Tibial nerve (tissue), 4 donors: ENCODE measurements at regions not wholly inside any gene's neighbourhood (a gene's known extent, or its start where the extent isn't known, plus 50 kb on each side); places are given as distances from the start of the nearest gene placed in this dataset.
"Not testable (repeated sequence)": the region's sequence is repeated elsewhere in the genome, so short reads cannot be mapped to it uniquely, and the experiment has no call there.

Experiments
- DNase-seq, 2 donors: peaks; one replicate each; pipeline ENCODE4 v3.0.0-alpha.2; 2019; ENCODE audit warnings: low spot score in 2 of 2
- H3K27ac ChIP-seq, 4 donors: fragments of 200-600 bp; sonication (generic) in 3 of 4; one replicate each; pipeline ENCODE4 v1.5.1; 2017 to 2019; ENCODE audit warnings: mild to moderate bottlenecking in 1 of 4
- H3K27me3 ChIP-seq, 2 donors: fragments of 200-600 bp; sonication (generic) in 1 of 2; one replicate each; pipeline versions ENCODE4 v1.5.1 to v1.6.0; 2017 to 2019
- H3K36me3 ChIP-seq, 3 donors: fragments of 200-600 bp; sonication (generic); one replicate each; pipeline ENCODE4 v1.5.1; 2018 to 2019
- H3K4me1 ChIP-seq, 4 donors: fragments of 200-600 bp; sonication (generic) in 3 of 4; one replicate each; pipeline ENCODE4 v1.5.1; 2017 to 2019
- H3K4me3 ChIP-seq, 4 donors: fragments of 200-600 bp; sonication (generic) in 3 of 4; one replicate each; pipeline ENCODE4 v1.5.1; 2017 to 2019; ENCODE audit warnings: mild to moderate bottlenecking in 1 of 4, moderate library complexity in 1 of 4
- H3K9me3 ChIP-seq, 4 donors: fragments of 200-600 bp; sonication (generic) in 3 of 4; one replicate each; pipeline ENCODE4 v1.5.1; 2017 to 2019
- CTCF ChIP-seq, 5 experiments: fragments of 200-600 bp in 3 of 5; fragments of 450-650 bp in 2 of 5; sonication (generic) in 3 of 5; IDR thresholded peaks; one replicate each; pipeline ENCODE4 v1.5.1; 2016 to 2019; ENCODE audit warnings: antibody characterized with exemption in 5 of 5, mild to moderate bottlenecking in 3 of 5, moderate library complexity in 2 of 5
- EP300 ChIP-seq, 2 donors: sonication (generic); formaldehyde crosslinking; IDR thresholded peaks; one replicate each; pipeline ENCODE4 v1.6.1; 2017; ENCODE audit warnings: antibody characterized with exemption in 2 of 2, mild to moderate bottlenecking in 1 of 2
- POLR2A ChIP-seq, 2 donors: fragments of 450-650 bp; IDR thresholded peaks; one replicate each; pipeline ENCODE4 v1.6.1; 2017; ENCODE audit warnings: antibody characterized with exemption in 2 of 2, mild to moderate bottlenecking in 2 of 2, moderate library complexity in 2 of 2
- WGBS, 2 donors: methylation state at CpG; one replicate each; pipeline ENCODE4 v1.1.5; 2018; 5-methylcytosine and 5-hydroxymethylcytosine counted together

GRCh38 chr5:175340180-175340579, 103.8 kb downstream of the DRD1 start:
- Histone ChIP-seq H3K4me1 (no peaks in the 10 kb centered on the region), H3K27me3 (no peaks in the 10 kb centered on the region), H3K9me3 (peaks cover 0 to 5% (median 0%) of the 10 kb centered on the region in 4 donors), H3K4me3 (no peak overlapping the region), H3K27ac (no peak overlapping the region), H3K36me3 (no peaks in the 10 kb centered on the region)
- TF ChIP-seq CTCF (IDR thresholded peaks at IDR 0.05): no peak
- TF ChIP-seq POLR2A (IDR thresholded peaks at IDR 0.05): no peak
- TF ChIP-seq EP300 (IDR thresholded peaks at IDR 0.05): no peak
- no peak for DNase-seq
- 84% methylated on average over 2 of the region's 2 CpGs for WGBS, 2 donors

- DNase-seq: no peak
- TF ChIP-seq POLR2A (IDR thresholded peaks at IDR 0.05): no peak
- TF ChIP-seq EP300 (IDR thresholded peaks at IDR 0.05): no peak
- no peak for TF ChIP-seq CTCF (IDR thresholded peaks at IDR 0.05)
- Histone ChIP-seq H3K4me1 (no peaks in the 10 kb centered on the region), H3K9me3 (peaks cover 0 to 13% (median 0%) of the 10 kb centered on the region in 4 donors), H3K27ac (no peak overlapping the region), H3K36me3 (no peaks in the 10 kb centered on the region), H3K4me3 (no peak overlapping the region), H3K27me3 (no peaks in the 10 kb centered on the region)
- WGBS, 2 donors: 86 to 88% methylated on average over 3 of the region's 3 CpGs
These were observed 106.3 kb downstream of the DRD1 start for GRCh38 chr5:175337680-175338079.

- Histone ChIP-seq H3K36me3 (no peaks in the 10 kb centered on the region), H3K27me3 (no peaks in the 10 kb centered on the region), H3K4me1 (no peaks in the 10 kb centered on the region), H3K9me3 (peaks cover 0 to 12% (median 0%) of the 10 kb centered on the region in 4 donors), H3K4me3 (no peak overlapping the region), H3K27ac (no peak overlapping the region)
- WGBS, 2 donors: 27 to 35% methylated on average over 2 of the region's 2 CpGs
- no peak for DNase-seq
- no peak for TF ChIP-seq EP300 (IDR thresholded peaks at IDR 0.05)
- no peak for TF ChIP-seq CTCF (IDR thresholded peaks at IDR 0.05)
- no peak for TF ChIP-seq POLR2A (IDR thresholded peaks at IDR 0.05)
These were observed 107.2 kb downstream of the DRD1 start for GRCh38 chr5:175336781-175337180.

- no peaks in the 10 kb centered on the region for H3K27me3 ChIP-seq
- no peaks in the 10 kb centered on the region for H3K36me3 ChIP-seq
- H3K4me1 ChIP-seq: no peaks in the 10 kb centered on the region
- no peak overlapping the region for H3K27ac ChIP-seq
- DNase-seq: no peak
- H3K9me3 ChIP-seq: peaks cover 0 to 16% (median 0%) of the 10 kb centered on the region in 4 donors
- no peak for TF ChIP-seq CTCF (IDR thresholded peaks at IDR 0.05)
- TF ChIP-seq EP300 (IDR thresholded peaks at IDR 0.05): no peak
- no peak for TF ChIP-seq POLR2A (IDR thresholded peaks at IDR 0.05)
- no peak overlapping the region for H3K4me3 ChIP-seq
- WGBS, 2 donors: 43 to 49% methylated on average over 5 of the region's 5 CpGs
These were observed 108.3 kb downstream of the DRD1 start for GRCh38 chr5:175335691-175336090.

GRCh38 chr5:175331173-175332036, 112.6 kb downstream of the DRD1 start:
- H3K4me3 ChIP-seq, H3K36me3 ChIP-seq, DNase-seq, H3K4me1 ChIP-seq, H3K27me3 ChIP-seq, H3K27ac ChIP-seq: not testable (repeated sequence)
- H3K9me3 ChIP-seq: peaks cover 0 to 16% (median 0%) of the 10 kb centered on the region in 4 donors
- WGBS, 2 donors: 79 to 81% methylated on average over 14 of the region's 14 CpGs
